ENCODE measurements at regions not wholly inside any gene's neighbourhood (a gene's known extent, or its start where the extent isn't known, plus 50 kb on each side); places are given as distances from the start of the nearest gene placed in this dataset.

DNA sequence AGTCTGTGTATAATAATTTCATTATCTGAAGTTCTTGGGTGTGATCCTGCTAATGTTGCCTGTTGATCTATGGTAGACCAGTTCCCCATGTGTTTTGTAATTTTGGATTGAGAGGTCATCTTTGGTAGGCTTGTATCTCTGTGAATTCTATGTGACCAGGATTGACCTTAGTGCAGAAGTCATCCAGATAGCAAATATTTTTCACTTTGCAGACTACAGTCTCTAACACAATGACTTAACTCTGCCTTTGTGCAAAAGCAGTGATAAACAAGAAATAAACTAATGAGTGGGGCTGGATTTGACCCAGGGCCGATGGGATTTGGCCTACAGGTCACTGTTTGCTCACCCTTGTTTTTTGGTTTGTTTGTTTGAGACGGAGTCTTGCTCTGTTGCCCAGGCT lies 144.6 kb upstream of the MYL2 start:
- Histone ChIP-seq H3K27me3 (replicated peaks in 1 of 4; ENCODE audit: control insufficient read depth in 3 of 4, extremely low read depth in 1 of 4, insufficient read depth in 3 of 4, low read length in 3 of 4) (no peaks in the 10 kb centered on the region), H3K4me1 (replicated peaks in 1 of 4; ENCODE audit: control insufficient read depth in 3 of 4, insufficient read depth in 4 of 4, low read length in 3 of 4) (peaks cover 0 to 19% (median 9%) of the 10 kb centered on the region in 4 experiments; a peak in 6 of 7 replicates), H4K8ac (ENCODE audit: extremely low read depth, insufficient read depth, low read length) (no peak overlapping the region), H3K79me2 (ENCODE audit: control insufficient read depth in 1 of 2, insufficient read depth in 2 of 2, low read length in 2 of 2) (0 out of 4 replicates have a peak, but pooled peaks cover 0 to 8% of the 10 kb centered on the region in 2 experiments), H4K20me1 (replicated peaks in 1 of 2; ENCODE audit: control insufficient read depth in 1 of 2, insufficient read depth in 2 of 2, low read length in 2 of 2) (peaks cover 0 to 1% of the 10 kb centered on the region in 2 experiments), H3K56ac (replicated peaks; ENCODE audit: insufficient read length, low read depth, low read length) (no peak overlapping the region), H4K91ac (replicated peaks; ENCODE audit: insufficient read length, low read length) (no peak overlapping the region), H3K23me2 (ENCODE audit: low read depth, low read length) (no peaks in the 10 kb centered on the region), H3K27ac (ENCODE audit: low read depth, low read length) (no peak overlapping the region), H2BK5ac (ENCODE audit: low read depth, low read length) (no peak overlapping the region), H2AK5ac (ENCODE audit: low read depth, low read length) (no peak overlapping the region), H3K18ac (ENCODE audit: extremely low read depth, low read length) (no peak overlapping the region), H3K79me1 (ENCODE audit: low read depth, low read length) (peaks cover 12% of the 10 kb centered on the region; the same call in 1 of the 2 replicates), H2BK12ac (ENCODE audit: low read depth, low read length) (no peak overlapping the region), H3K4me2 (ENCODE audit: insufficient read depth in 1 of 2, low read depth in 2 of 2, low read length in 2 of 2) (no peak overlapping the region), H3K9me3 (ENCODE audit: insufficient read depth in 2 of 2, low read depth in 1 of 2, low read length in 1 of 2) (no peaks in the 10 kb centered on the region), H3K36me3 (ENCODE audit: control insufficient read depth in 2 of 4, insufficient read depth in 4 of 4, low read length in 3 of 4) (no peaks in the 10 kb centered on the region), H4K5ac (ENCODE audit: insufficient read length, low read depth, low read length) (no peak overlapping the region), H2BK120ac (replicated peaks; ENCODE audit: low read depth, low read length) (no peak overlapping the region), H2BK20ac (ENCODE audit: low read length) (no peak overlapping the region), H2BK15ac (ENCODE audit: low read length) (no peak overlapping the region), H3K14ac (ENCODE audit: insufficient read length) (no peak overlapping the region), H3K9ac (replicated peaks in 1 of 4; ENCODE audit: extremely low read depth in 1 of 4, low read depth in 3 of 4, low read length in 3 of 4) (no peak overlapping the region), H2AFZ (ENCODE audit: low read length) (no peak overlapping the region), H3K4ac (replicated peaks; ENCODE audit: insufficient read length, low read depth, low read length) (no peak overlapping the region), H3K23ac (ENCODE audit: insufficient read length) (no peak overlapping the region), H3K4me3 (ENCODE audit: extremely low read depth in 1 of 4, insufficient read depth in 2 of 4, low read depth in 3 of 4, low read length in 4 of 4) (no peak overlapping the region)
- ChIA-PET CTCF (ENCODE audit: partially characterized antibody) (interaction anchor here (1.3 kb wide), 1 partner anchor 10 kb away, joined by 3 read pairs; no protein-coding TSS in a partner anchor), POLR2A (ENCODE audit: partially characterized antibody) (no interaction called here)
- WGBS, 2 experiments (ENCODE audit: extremely low coverage in 1 of 2, insufficient coverage in 1 of 2, insufficient read length in 1 of 2, insufficient replicate concordance in 2 of 2, low coverage in 1 of 2, low lambda C conversion rate in 2 of 2, missing lambda C conversion rate in 1 of 2), result 85% methylated on average over 2 of the region's 2 CpGs; no CpG with 5 or more reads in 1 of the 2 experiments
- no peak for DNase-seq (ENCODE audit: low read depth in 1 of 2, low spot score in 2 of 2)
- no peak for FAIRE-seq
- no peak for TF ChIP-seq NANOG (IDR thresholded peaks at IDR 0.05; ENCODE audit: insufficient read depth, low read depth, low read length, poor library complexity, severe bottlenecking)
- no peak for TF ChIP-seq TCF12 (IDR thresholded peaks at IDR 0.05; ENCODE audit: low read depth, low read length)
- TF ChIP-seq, protein P1, sequence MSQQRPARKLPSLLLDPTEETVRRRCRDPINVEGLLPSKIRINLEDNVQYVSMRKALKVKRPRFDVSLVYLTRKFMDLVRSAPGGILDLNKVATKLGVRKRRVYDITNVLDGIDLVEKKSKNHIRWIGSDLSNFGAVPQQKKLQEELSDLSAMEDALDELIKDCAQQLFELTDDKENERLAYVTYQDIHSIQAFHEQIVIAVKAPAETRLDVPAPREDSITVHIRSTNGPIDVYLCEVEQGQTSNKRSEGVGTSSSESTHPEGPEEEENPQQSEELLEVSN (IDR thresholded peaks at IDR 0.05), result no peak
- TF ChIP-seq CBX8 (IDR thresholded peaks at IDR 0.05; ENCODE audit: borderline replicate concordance, low read depth, low read length), result no peak
- TF ChIP-seq, protein P2, sequence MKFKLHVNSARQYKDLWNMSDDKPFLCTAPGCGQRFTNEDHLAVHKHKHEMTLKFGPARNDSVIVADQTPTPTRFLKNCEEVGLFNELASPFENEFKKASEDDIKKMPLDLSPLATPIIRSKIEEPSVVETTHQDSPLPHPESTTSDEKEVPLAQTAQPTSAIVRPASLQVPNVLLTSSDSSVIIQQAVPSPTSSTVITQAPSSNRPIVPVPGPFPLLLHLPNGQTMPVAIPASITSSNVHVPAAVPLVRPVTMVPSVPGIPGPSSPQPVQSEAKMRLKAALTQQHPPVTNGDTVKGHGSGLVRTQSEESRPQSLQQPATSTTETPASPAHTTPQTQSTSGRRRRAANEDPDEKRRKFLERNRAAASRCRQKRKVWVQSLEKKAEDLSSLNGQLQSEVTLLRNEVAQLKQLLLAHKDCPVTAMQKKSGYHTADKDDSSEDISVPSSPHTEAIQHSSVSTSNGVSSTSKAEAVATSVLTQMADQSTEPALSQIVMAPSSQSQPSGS (IDR thresholded peaks at IDR 0.05; ENCODE audit: low read length), result no peak
- TF ChIP-seq GABPA (IDR thresholded peaks at IDR 0.05; ENCODE audit: borderline replicate concordance, insufficient read depth, low read length), result no peak
